BJ (cell line): ENCODE measurements at regions not wholly inside any gene's neighbourhood (a gene's known extent, or its start where the extent isn't known, plus 50 kb on each side); places are given as distances from the start of the nearest gene placed in this dataset.

Source experiments
- CTCF ChIA-PET: fragments of 350-600 bp; formaldehyde crosslinking; extraction: SDS; loops from one replicate; lab custom pipeline; 2021; ENCODE audit warnings: antibody characterized with exemption, inconsistent platforms; lab: Yijun Ruan, JAX
- POLR2A ChIA-PET: fragments of 300-600 bp; sonication (Branson Sonifier 250); formaldehyde crosslinking; extraction: SDS; loops from one replicate; lab custom pipeline; 2021; ENCODE audit warnings: antibody characterized with exemption; lab: Charles Lee
- DNase-seq: peaks from one replicate; pipeline ENCODE4 v3.0.0-alpha.2; 2011; ENCODE audit warnings: low read depth
- H3K27me3 ChIP-seq: 2 replicates; pipeline ENCODE4 v1.6.0; 2011; ENCODE audit warnings: low read length; ENCODE audit not compliant: control insufficient read depth, insufficient read depth
- H3K36me3 ChIP-seq: 2 replicates; pipeline ENCODE4 v1.5.1; 2011; ENCODE audit warnings: low read length; ENCODE audit not compliant: control insufficient read depth, insufficient read depth
- H3K4me3 ChIP-seq: 2 replicates; pipeline ENCODE4 v1.5.1; 2011; ENCODE audit warnings: low read depth, mild to moderate bottlenecking, control low read depth, low read length
- TF ChIP-seq, protein P1 (sequence below): IDR thresholded peaks from 2 replicates; pipeline ENCODE4 v1.5.1; 2011; ENCODE audit warnings: low read depth, mild to moderate bottlenecking, control low read depth, inconsistent platforms, low read length, moderate library complexity; ENCODE audit not compliant: insufficient read depth

DNA sequence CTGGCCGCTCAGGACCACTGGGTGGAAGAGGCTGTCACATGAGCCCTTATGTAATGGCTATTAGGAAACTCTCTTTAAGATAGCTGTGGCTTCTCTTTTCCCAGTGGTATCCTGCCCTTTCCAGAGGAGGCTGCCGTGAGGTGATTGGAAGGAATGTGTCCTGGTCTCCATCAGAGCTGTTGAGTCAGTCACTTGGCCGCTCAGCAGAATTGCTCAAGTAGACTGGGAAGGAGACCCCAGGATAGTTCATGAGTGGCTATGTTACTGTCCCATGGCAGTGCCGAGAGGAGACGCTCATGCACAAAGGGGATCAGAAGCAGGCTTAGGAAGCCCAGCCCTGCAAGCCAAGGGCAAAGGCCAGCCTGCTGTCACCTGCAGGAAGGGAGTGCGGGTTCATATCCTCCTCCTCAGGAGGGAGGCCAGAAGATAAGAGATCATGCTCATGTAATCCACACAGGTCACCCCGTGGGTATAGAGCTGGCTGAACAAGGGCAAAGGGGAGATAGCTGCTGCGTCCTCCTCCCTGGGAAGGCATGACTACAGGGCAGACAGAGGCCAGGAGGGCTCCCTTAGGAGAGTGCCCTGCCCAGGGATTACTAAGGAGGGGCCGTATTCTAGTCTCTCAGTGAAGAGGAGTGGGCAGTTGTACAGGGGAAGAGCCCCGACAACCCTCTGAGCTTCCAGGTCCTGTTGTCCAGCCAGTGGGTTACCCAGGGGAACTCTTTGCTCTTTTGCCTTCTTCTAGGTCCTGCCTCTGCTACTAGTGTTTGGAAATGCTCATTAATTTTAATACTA, 137.0 kb upstream of the MAX start:
- Histone ChIP-seq H3K36me3 (no peaks in the 10 kb centered on the region), H3K4me3 (no peak overlapping the region), H3K27me3 (no peaks in the 10 kb centered on the region)
- ChIA-PET POLR2A (interaction anchor here (0.6 to 0.7 kb wide), 2 partner anchors 92 to 333 kb away, joined by 3 to 13 read pairs; no protein-coding TSS in a partner anchor), CTCF (interaction anchor here (0.7 to 1.9 kb wide), 5 partner anchors 15 to 176 kb away, joined by 3 to 7 read pairs (median 3); no protein-coding TSS in a partner anchor)
- TF ChIP-seq, protein P1, sequence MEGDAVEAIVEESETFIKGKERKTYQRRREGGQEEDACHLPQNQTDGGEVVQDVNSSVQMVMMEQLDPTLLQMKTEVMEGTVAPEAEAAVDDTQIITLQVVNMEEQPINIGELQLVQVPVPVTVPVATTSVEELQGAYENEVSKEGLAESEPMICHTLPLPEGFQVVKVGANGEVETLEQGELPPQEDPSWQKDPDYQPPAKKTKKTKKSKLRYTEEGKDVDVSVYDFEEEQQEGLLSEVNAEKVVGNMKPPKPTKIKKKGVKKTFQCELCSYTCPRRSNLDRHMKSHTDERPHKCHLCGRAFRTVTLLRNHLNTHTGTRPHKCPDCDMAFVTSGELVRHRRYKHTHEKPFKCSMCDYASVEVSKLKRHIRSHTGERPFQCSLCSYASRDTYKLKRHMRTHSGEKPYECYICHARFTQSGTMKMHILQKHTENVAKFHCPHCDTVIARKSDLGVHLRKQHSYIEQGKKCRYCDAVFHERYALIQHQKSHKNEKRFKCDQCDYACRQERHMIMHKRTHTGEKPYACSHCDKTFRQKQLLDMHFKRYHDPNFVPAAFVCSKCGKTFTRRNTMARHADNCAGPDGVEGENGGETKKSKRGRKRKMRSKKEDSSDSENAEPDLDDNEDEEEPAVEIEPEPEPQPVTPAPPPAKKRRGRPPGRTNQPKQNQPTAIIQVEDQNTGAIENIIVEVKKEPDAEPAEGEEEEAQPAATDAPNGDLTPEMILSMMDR, result no peak
- peak; percentile 58 for DNase-seq

DNA sequence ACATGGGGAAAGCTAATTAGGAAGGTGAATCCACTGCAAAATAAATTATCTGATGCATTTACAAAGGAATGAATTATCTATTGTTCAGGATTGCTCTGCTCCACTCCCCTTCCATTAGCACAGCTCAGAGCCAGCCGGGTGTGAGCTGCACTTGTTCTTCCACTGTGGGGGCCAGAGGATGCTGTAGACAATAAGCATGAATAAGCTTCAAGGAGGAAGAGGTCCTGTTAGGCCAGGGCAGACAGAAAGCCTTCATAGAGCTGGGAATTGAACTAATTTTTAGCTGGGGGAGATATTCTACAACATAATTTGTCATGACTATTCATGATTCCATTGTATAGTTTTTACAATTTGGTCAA, 137.6 kb upstream of the MAX start:
- CTCF ChIA-PET, result interaction anchor here (1.0 kb wide), 1 partner anchor 175 kb away, joined by 3 read pairs; no protein-coding TSS in a partner anchor

DNA sequence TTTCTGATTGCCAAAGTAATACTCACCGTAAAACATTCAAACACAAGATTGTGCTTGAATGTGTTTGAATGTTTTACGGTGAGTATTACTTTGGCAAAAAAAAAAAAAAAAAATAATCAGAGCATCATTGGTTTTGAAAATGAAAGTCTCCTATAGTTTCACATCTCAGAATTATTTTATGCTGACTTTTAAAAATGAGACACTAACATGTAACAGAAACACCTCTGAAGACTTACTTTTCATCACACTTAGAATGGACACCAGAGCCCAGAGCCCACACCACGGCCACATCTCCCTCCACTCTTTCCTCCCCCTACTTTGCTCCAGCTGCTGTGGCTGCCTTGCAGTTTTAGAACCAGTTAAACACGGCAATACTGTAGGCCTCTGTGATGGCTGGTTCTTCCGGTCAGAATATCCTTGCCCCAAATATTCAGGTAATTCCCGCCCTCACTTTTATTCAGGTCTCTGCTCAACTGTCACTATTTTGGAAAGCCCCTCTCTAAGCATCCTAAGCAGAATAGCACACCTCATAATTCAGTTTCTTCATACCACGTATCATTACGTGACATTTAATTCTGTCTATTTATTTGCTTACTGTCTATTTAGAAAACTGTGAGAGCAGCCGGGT, 138.9 kb upstream of the MAX start:
- no peak for DNase-seq
- Histone ChIP-seq H3K36me3 (no peaks in the 10 kb centered on the region), H3K4me3 (no peak overlapping the region), H3K27me3 (no peaks in the 10 kb centered on the region)
- POLR2A ChIA-PET, result no interaction called here
- CTCF ChIA-PET, result no interaction called here
- TF ChIP-seq, protein P1, result no peak

More for the DNA sequence above, 137.6 kb upstream of the MAX start:
- no peak for DNase-seq
- Histone ChIP-seq H3K4me3 (no peak overlapping the region), H3K27me3 (no peaks in the 10 kb centered on the region), H3K36me3 (no peaks in the 10 kb centered on the region)
- POLR2A ChIA-PET, result no interaction called here
- TF ChIP-seq, protein P1, result no peak

DNA sequence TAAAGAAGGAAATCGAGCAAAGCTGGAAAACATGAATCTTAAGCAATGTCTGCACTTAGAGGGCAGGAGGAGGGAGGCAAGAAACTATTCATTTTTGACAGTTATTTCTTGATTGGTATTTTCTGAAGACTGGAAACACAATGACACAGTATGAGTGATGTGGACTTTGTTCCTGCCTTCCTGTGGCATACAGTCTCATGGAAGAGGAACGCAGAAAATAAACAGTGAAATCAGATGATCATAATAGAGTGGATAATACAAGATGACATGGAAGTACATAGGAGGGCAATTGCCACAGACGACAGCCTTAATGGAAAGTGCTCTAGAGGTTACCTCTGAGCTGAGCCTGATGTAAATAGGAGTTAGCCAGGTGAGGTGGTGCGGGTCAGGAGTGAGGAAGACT, 140.4 kb upstream of the MAX start:
- Histone ChIP-seq H3K27me3 (no peaks in the 10 kb centered on the region), H3K36me3 (no peaks in the 10 kb centered on the region), H3K4me3 (no peak overlapping the region)
- no peak for DNase-seq
- POLR2A ChIA-PET, result no interaction called here
- CTCF ChIA-PET, result no interaction called here
- TF ChIP-seq, protein P1, result no peak

DNA sequence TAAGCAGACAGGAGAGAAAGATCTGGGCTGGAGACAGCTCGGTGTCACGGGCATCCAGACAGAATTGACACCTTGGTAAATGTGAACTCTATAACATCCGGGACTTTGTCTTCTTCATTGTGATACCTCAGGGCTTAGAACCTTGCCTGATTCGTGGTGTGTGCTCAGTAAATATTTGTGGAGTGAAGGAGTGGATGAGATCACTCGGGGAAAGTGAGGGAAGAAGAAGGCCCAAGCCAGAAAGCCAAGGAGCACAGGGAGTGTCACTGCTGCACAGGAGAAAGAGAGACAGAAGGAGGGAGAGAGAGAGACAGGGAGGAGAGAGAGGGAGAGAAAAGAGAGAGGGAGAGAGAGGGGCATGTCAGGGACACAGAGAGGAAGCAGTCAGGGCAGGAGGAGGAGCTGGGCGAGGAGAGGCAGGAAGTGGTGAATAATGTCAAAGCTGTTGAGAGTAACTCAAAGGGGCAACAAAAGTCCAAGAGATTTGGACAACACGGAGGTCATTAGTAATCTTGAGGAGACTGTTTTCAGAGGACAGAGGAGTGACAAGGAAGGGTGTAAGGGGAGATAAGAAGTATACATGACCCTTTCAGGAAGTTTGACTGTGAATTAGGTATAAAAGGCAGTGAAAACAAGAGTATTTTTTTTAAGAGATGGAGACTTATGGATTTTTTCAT, 141.6 kb upstream of the MAX start:
- no peaks in the 10 kb centered on the region for H3K36me3 ChIP-seq
- H3K27me3 ChIP-seq, result no peaks in the 10 kb centered on the region
- H3K4me3 ChIP-seq, result no peak overlapping the region
- ChIA-PET CTCF (no interaction called here), POLR2A (no interaction called here)
- TF ChIP-seq, protein P1, result no peak
- no peak for DNase-seq
